SK-N-MC (cell line): ENCODE measurements at regions not wholly inside any gene's neighbourhood (a gene's known extent, or its start where the extent isn't known, plus 50 kb on each side); places are given as distances from the start of the nearest gene placed in this dataset.

ENCODE experiments used
- EZH2 ChIP-seq: fragments of 200-600 bp; sonication (generic); IDR thresholded peaks from one replicate; pipeline ENCODE4 v1.6.1; 2017; ENCODE audit warnings: antibody characterized with exemption
- FOXP2 ChIP-seq: optimal IDR thresholded peaks from 2 replicates; pipeline ENCODE3; 2011; ENCODE audit warnings: mild to moderate bottlenecking, moderate library complexity; ENCODE audit not compliant: insufficient read depth; ENCODE audit errors: extremely low read length, control extremely low read depth
- POLR2AphosphoS5 ChIP-seq: IDR thresholded peaks from 2 replicates; pipeline ENCODE4 v1.6.1; 2012; ENCODE audit warnings: mild to moderate bottlenecking, low read depth, low read length, borderline replicate concordance

DNA sequence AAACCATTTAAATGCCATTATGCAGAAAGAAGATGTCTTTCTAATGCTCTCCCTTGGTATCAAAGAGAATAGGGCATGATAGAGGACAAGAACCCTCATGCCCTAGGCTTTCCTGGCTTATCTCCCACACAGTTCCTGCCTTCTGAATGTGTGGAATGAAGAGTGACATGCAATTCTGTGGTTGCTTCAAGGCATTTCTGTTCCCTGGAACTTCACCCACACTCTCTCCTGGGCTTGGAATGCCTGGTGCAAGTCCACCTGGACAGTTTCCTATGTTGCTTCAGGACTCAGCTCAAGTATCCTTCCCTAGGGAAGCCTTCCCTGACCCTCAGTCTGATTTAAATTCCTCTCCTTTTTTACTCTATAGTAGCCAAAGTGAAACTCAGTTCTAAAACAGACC is 53.8 kb upstream of the DRD2 start:
- TF ChIP-seq POLR2AphosphoS5 (no peak), EZH2 (no peak), FOXP2 (no peak)
